Neutrophil (primary cell): ENCODE measurements at regions not wholly inside any gene's neighbourhood (a gene's known extent, or its start where the extent isn't known, plus 50 kb on each side); places are given as distances from the start of the nearest gene placed in this dataset.

ENCODE experiments used
- H3K27ac ChIP-seq: fragments of 200-600 bp; sonication (generic); 2 replicates; pipeline ENCODE4 v1.5.1; 2016; ENCODE audit warnings: mild to moderate bottlenecking, moderate library complexity
- H3K27me3 ChIP-seq: fragments of 200-600 bp; sonication (generic); 2 replicates; pipeline ENCODE4 v1.6.0; 2016; ENCODE audit warnings: mild to moderate bottlenecking
- H3K36me3 ChIP-seq: fragments of 200-600 bp; sonication (generic); 2 replicates; pipeline ENCODE4 v1.5.1; 2017
- H3K4me1 ChIP-seq, 2 experiments: fragments of 200-600 bp in 1 of 2; sonication (generic) in 1 of 2; 1 replicate in 1 of 2; 2 replicates in 1 of 2; pipeline versions ENCODE4 v1.5.1 to v1.6.1; 2013 to 2016; ENCODE audit warnings: low read depth in 1 of 2, low read length in 1 of 2, mild to moderate bottlenecking in 1 of 2, moderate library complexity in 1 of 2; ENCODE audit not compliant: control insufficient read depth in 1 of 2, insufficient read depth in 1 of 2
- H3K4me3 ChIP-seq, 2 experiments: fragments of 200-600 bp in 1 of 2; sonication (generic) in 1 of 2; 1 replicate in 1 of 2; 2 replicates in 1 of 2; pipeline ENCODE4 v1.5.1; 2013 to 2016; ENCODE audit warnings: low read depth in 1 of 2, low read length in 1 of 2, mild to moderate bottlenecking in 1 of 2, moderate library complexity in 1 of 2
- H3K9me3 ChIP-seq: fragments of 200-600 bp; sonication (generic); 2 replicates; pipeline ENCODE4 v1.5.1; 2016
- TF ChIP-seq, protein P1 (sequence below): fragments of 200-600 bp; sonication (generic); IDR thresholded peaks from 2 replicates; pipeline ENCODE4 v1.5.1; 2016; ENCODE audit warnings: antibody characterized with exemption

DNA sequence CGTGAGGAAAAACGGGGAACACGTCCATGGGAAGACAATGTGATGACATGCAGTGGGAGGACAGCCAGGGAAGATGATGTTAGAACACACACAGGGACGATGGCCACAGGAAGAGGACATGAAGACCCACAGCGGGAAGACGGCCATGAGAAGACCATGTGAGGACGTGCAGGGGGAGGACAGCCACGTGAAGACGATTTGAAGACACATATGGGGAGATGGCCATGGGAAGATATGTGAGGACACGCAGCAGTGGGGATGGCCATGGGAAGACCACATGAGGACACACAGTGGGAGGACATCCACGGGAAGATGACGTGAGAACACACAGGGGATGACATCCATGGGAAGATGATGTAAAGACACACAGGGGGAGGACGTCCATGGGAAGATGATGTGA lies 83.8 kb downstream of the UQCRFS1 start:
- Histone ChIP-seq H3K4me3 (no peak overlapping the region), H3K27ac (no peak overlapping the region), H3K27me3 (peaks cover 6% of the 10 kb centered on the region), H3K36me3 (no peaks in the 10 kb centered on the region), H3K9me3 (no peaks in the 10 kb centered on the region), H3K4me1 (no peaks in the 10 kb centered on the region)
- TF ChIP-seq, protein P1, sequence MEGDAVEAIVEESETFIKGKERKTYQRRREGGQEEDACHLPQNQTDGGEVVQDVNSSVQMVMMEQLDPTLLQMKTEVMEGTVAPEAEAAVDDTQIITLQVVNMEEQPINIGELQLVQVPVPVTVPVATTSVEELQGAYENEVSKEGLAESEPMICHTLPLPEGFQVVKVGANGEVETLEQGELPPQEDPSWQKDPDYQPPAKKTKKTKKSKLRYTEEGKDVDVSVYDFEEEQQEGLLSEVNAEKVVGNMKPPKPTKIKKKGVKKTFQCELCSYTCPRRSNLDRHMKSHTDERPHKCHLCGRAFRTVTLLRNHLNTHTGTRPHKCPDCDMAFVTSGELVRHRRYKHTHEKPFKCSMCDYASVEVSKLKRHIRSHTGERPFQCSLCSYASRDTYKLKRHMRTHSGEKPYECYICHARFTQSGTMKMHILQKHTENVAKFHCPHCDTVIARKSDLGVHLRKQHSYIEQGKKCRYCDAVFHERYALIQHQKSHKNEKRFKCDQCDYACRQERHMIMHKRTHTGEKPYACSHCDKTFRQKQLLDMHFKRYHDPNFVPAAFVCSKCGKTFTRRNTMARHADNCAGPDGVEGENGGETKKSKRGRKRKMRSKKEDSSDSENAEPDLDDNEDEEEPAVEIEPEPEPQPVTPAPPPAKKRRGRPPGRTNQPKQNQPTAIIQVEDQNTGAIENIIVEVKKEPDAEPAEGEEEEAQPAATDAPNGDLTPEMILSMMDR, result no peak

- no peak overlapping the region for H3K4me3 ChIP-seq
- H3K4me1 ChIP-seq, result no peaks in the 10 kb centered on the region
- no peak overlapping the region for H3K27ac ChIP-seq
- H3K36me3 ChIP-seq, result no peaks in the 10 kb centered on the region
- H3K27me3 ChIP-seq, result peaks cover 6% of the 10 kb centered on the region
- no peaks in the 10 kb centered on the region for H3K9me3 ChIP-seq
- TF ChIP-seq, protein P1, result no peak
These were observed 84.7 kb downstream of the UQCRFS1 start for GRCh38 chr19:29128203-29128602.

DNA sequence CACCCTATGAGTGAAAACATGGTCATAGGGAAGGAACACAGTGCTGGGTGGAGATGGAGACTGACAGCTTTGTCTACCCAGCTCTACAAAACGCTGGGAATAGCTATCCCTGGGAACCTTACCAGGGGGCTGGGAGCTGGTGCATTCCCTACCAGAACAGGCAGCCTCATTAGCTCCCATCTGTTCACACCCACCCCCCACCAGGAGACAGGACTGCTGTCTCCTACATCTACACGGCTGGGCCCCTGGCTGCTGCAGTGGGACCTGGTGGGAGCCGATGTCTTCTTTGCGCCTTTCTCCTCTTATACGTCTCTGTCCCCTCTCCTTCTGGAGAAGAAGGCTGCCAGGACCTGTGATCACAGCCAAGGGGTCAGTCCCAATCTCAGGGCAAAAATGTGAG lies 90.8 kb downstream of the UQCRFS1 start:
- H3K36me3 ChIP-seq, result no peaks in the 10 kb centered on the region
- no peaks in the 10 kb centered on the region for H3K27me3 ChIP-seq
- no peaks in the 10 kb centered on the region for H3K4me1 ChIP-seq
- H3K4me3 ChIP-seq, result no peak overlapping the region
- no peaks in the 10 kb centered on the region for H3K9me3 ChIP-seq
- TF ChIP-seq, protein P1, result no peak
- H3K27ac ChIP-seq, result no peak overlapping the region

DNA sequence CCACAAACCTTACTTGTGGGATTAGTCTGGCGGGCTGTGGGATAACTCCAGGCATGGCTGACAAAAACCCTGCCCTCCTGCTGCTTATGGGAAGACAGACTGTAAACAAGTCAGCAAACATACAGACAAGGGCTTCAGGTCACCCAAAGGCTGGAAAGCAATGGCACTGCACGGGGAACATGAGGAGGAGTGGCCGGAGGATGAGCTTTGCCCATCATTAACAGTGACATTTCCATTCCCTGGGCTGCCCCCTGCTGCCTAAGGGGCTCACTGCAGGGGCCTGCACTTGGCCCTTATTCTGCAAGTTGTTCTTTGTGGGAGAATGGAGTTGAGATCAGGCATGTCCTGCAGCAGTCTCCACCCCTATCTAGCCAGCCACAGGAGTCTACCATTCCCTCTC lies 91.3 kb downstream of the UQCRFS1 start:
- Histone ChIP-seq H3K27ac (no peak overlapping the region), H3K27me3 (no peaks in the 10 kb centered on the region), H3K36me3 (no peaks in the 10 kb centered on the region), H3K4me1 (no peaks in the 10 kb centered on the region), H3K4me3 (no peak overlapping the region), H3K9me3 (no peaks in the 10 kb centered on the region)
- TF ChIP-seq, protein P1, result no peak

GRCh38 chr19:29120466-29120865 lies 92.5 kb downstream of the UQCRFS1 start:
- Histone ChIP-seq H3K27ac (no peak overlapping the region), H3K4me1 (no peaks in the 10 kb centered on the region), H3K9me3 (no peaks in the 10 kb centered on the region), H3K4me3 (no peak overlapping the region), H3K27me3 (no peaks in the 10 kb centered on the region), H3K36me3 (no peaks in the 10 kb centered on the region)
- TF ChIP-seq, protein P1, result no peak

DNA sequence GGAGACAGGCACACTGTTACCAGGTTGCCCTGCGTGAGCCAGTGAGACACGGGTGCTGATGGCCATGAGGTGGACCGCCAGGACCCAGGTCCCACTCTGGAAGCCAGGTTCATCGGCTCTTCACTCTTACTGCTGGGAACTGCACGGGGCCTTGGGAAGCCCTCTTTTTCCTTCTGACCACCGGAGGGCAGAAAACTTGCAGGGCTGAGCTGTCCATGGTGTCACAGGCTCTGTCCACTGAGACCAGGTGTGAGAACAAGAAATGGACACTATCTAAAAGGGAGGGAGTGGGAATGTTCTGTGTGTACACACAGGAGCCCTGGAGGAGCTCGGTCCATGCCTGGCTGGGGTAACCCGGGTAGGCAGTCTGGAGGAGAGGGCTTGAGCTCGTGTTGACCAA lies 93.4 kb downstream of the UQCRFS1 start:
- TF ChIP-seq, protein P1, result no peak
- H3K9me3 ChIP-seq, result no peaks in the 10 kb centered on the region

More for the DNA sequence above, 93.4 kb downstream of the UQCRFS1 start:
- no peak overlapping the region for H3K4me3 ChIP-seq
- no peaks in the 10 kb centered on the region for H3K4me1 ChIP-seq
- H3K27me3 ChIP-seq, result no peaks in the 10 kb centered on the region
- no peak overlapping the region for H3K27ac ChIP-seq
- H3K36me3 ChIP-seq, result no peaks in the 10 kb centered on the region
